Omental fat pad (tissue), 3 donors: ENCODE measurements at regions not wholly inside any gene's neighbourhood (a gene's known extent, or its start where the extent isn't known, plus 50 kb on each side); places are given as distances from the start of the nearest gene placed in this dataset.
"Not testable (repeated sequence)": the region's sequence is repeated elsewhere in the genome, so short reads cannot be mapped to it uniquely, and the experiment has no call there.

Experiments used
- ATAC-seq: fragments of 150-250 bp; one replicate; pipeline ENCODE4 v1.9.1; 2016; ENCODE audit warnings: mild to moderate bottlenecking, moderate library complexity; ENCODE audit not compliant: low FRiP score
- DNase-seq: peaks from one replicate; pipeline ENCODE4 v3.0.0-alpha.2; 2019; ENCODE audit warnings: low spot score
- CTCF ChIP-seq, 3 donors: fragments of 450-650 bp; IDR thresholded peaks; one replicate each; pipeline ENCODE4 v1.5.1; 2016 to 2017; ENCODE audit warnings: antibody characterized with exemption in 3 of 3, mild to moderate bottlenecking in 3 of 3, moderate library complexity in 2 of 3

DNA sequence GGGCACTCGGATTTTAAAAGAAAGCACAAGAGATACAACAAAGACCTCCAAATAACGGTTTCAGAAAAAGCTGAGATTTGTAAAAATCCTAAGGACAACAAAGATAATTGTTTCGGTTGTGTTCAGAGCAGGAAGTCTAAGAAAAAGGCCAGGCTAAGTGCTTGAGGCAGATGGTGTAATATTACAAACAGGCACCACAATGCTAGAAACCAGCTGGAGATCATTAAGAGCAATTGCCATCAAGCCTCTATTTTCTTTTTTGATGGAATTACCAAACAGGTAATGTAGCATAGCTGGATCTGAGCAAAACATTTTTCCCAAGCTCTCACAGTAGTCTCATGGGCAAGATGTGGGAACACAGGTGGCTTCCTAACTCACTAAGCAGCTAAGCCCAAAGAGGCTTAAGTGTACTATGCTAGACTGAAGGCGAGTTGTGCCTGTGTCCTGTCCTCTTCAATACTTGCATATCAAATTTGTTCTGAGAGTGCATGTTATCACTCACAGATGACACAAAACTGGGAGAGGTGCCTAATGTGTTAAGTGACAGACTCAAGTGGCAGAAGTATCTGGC is 161.6 kb downstream of the GLUL start:
- DNase-seq: no peak
- no peak for ATAC-seq
- no peak for TF ChIP-seq CTCF (IDR thresholded peaks at IDR 0.05)

DNA sequence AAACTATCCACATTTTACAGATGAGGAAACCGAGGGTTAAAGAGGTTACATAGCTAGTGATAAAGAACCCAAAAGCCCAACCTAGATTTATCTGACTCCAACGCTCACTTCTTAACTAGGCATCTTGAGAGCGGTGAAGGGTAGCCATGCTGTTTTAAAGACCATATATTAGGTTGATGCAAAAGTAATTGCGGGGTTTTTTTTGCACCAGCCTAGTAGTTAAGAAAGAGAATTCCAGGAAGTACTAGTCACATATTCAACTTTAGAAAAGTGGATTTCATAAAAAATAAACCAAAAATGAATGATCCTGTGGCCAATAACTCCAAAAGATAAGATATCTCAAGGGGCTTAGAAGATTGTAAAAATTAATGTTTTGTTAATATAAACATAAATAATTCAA is 162.1 kb downstream of the GLUL start:
- DNase-seq (no peak), ATAC-seq (no peak)
- no peak for TF ChIP-seq CTCF (IDR thresholded peaks at IDR 0.05)

DNA sequence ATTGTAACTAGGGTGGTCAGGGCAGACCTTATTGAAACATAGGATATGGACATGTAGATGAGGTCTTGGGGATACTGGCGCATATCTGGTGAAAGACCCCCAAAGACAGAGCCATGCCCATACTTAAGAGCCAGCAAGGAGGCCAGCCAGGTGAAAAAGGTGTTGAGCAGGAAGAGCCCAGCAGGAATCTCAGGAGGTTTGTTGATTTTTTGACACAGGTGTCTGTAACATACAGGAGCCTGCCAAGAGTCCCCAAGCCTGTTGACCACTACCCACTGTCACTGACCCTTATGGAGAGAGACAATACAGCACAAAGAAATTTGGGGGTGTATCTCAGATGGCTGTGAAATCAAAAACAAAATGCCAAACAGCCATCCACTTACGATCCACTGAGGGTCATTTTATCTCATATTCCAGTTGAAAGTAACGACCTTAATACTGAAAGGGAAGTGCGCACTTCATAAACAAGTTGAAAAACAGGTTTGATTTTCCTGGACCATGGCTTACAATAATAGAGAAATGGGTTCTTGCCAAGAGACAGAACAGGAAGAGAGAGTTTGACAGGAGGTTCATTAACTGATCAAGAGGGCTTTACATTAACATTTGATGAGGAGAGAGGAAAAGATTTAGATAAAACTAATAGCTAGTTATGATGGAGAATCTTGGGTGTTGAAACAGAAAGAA is 163.6 kb downstream of the GLUL start:
- DNase-seq: no peak
- TF ChIP-seq CTCF (IDR thresholded peaks at IDR 0.05): no peak

DNA sequence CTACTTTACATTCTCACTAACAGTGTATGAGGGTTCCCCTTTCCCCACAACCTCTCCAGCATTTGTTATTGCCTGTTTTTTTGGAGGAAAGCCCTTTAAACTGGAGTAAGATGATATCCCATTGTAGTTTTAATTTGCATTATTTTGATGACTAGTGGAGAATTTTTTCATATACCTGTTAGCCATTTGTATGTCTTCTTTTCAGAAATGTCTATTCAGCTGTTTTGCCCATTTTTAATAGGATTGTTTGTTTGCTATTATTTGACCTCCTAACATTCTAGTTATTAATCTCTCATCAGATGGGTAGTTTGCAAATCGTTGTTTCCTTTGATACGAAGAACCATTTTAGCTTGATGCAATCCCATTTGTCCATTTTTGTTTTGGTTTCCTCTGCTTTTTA is 165.0 kb downstream of the GLUL start:
- no peak for ATAC-seq
- TF ChIP-seq CTCF (IDR thresholded peaks at IDR 0.05): no peak
- no peak for DNase-seq

More for the DNA sequence above, 163.6 kb downstream of the GLUL start:
- ATAC-seq: no peak

- not testable (repeated sequence) for ATAC-seq, DNase-seq
Observed at GRCh38 chr1:182225755-182226154, 164.2 kb upstream of the ZNF648 start.

GRCh38 chr1:182221990-182222389 is 160.5 kb upstream of the ZNF648 start:
- not testable (repeated sequence) for ATAC-seq

GRCh38 chr1:182221367-182221766 is 159.9 kb upstream of the ZNF648 start:
- DNase-seq, ATAC-seq: not testable (repeated sequence)

More at GRCh38 chr1:182221990-182222389, 160.5 kb upstream of the ZNF648 start:
- not testable (repeated sequence) for DNase-seq

- no peak for TF ChIP-seq CTCF (IDR thresholded peaks at IDR 0.05)
- ATAC-seq (no peak), DNase-seq (no peak)
Observed at GRCh38 chr1:182217967-182218366, 156.5 kb upstream of the ZNF648 start.
